Ishikawa (cell line): ENCODE measurements at regions not wholly inside any gene's neighbourhood (a gene's known extent, or its start where the extent isn't known, plus 50 kb on each side); places are given as distances from the start of the nearest gene placed in this dataset.

Experiments used
- CEBPB ChIP-seq: IDR thresholded peaks from 2 replicates; pipeline ENCODE4 v1.6.1; 2012
- EGR1 ChIP-seq: IDR thresholded peaks from 2 replicates; pipeline ENCODE4 v1.6.1; 2012
- EP300 ChIP-seq: IDR thresholded peaks from 2 replicates; pipeline ENCODE4 v1.6.1; 2012; ENCODE audit warnings: borderline replicate concordance
- FOXM1 ChIP-seq: IDR thresholded peaks from 2 replicates; pipeline ENCODE4 v1.6.1; 2012; ENCODE audit warnings: low read depth, borderline replicate concordance
- RAD21 ChIP-seq: IDR thresholded peaks from 2 replicates; pipeline ENCODE4 v1.6.1; 2012; ENCODE audit warnings: low read depth
- REST ChIP-seq: IDR thresholded peaks from 2 replicates; pipeline ENCODE4 v1.6.1; 2012; ENCODE audit warnings: low read depth, mild to moderate bottlenecking
- TAF1 ChIP-seq: IDR thresholded peaks from 2 replicates; pipeline ENCODE4 v1.6.1; 2012; ENCODE audit warnings: low read depth, mild to moderate bottlenecking
- TCF12 ChIP-seq: IDR thresholded peaks from 2 replicates; pipeline ENCODE4 v1.6.1; 2012; ENCODE audit warnings: low read depth
- TEAD4 ChIP-seq: IDR thresholded peaks from 2 replicates; pipeline ENCODE4 v1.6.1; 2012
- YY1 ChIP-seq: IDR thresholded peaks from 2 replicates; pipeline ENCODE4 v1.6.1; 2012; ENCODE audit warnings: low read depth
- ZBTB7A ChIP-seq: IDR thresholded peaks from 2 replicates; pipeline ENCODE4 v1.6.1; 2012; ENCODE audit warnings: low read depth
- TF ChIP-seq, protein P1 (sequence below): IDR thresholded peaks from 2 replicates; pipeline ENCODE4 v1.6.1; 2012

- TF ChIP-seq YY1 (no peak), TEAD4 (no peak), TAF1 (no peak), ZBTB7A (no peak), REST (no peak), FOXM1 (no peak), EP300 (no peak), CEBPB (no peak), RAD21 (peak; percentile 77), EGR1 (no peak), TCF12 (no peak)
- TF ChIP-seq, protein P1, sequence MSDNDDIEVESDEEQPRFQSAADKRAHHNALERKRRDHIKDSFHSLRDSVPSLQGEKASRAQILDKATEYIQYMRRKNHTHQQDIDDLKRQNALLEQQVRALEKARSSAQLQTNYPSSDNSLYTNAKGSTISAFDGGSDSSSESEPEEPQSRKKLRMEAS = no peak
Observed at GRCh38 chr7:23938937-23939552, 229.0 kb downstream of the STK31 start.
